HG02870 (cell line): ENCODE measurements at regions not wholly inside any gene's neighbourhood (a gene's known extent, or its start where the extent isn't known, plus 50 kb on each side); places are given as distances from the start of the nearest gene placed in this dataset.

ENCODE experiments used
- ATAC-seq: cut with Tn5 transposase; IDR thresholded peaks from one replicate; pipeline ENCODE4 v1.9.1; 2021; ENCODE audit warnings: mild to moderate bottlenecking, moderate library complexity; ENCODE audit not compliant: unreplicated experiment

- no peak for ATAC-seq
Observed at GRCh38 chr10:78160591-78160990, 126.9 kb downstream of the RPS24 start.

GRCh38 chr10:78162853-78163252, 129.2 kb downstream of the RPS24 start:
- ATAC-seq: no peak

- no peak for ATAC-seq
Observed at GRCh38 chr10:78164702-78165101, 131.0 kb downstream of the RPS24 start.

GRCh38 chr10:78165172-78165571, 131.5 kb downstream of the RPS24 start:
- ATAC-seq: no peak

GRCh38 chr10:78165617-78166016, 132.0 kb downstream of the RPS24 start:
- ATAC-seq: no peak

- ATAC-seq: no peak
Observed at GRCh38 chr10:78166261-78166660, 132.6 kb downstream of the RPS24 start.

GRCh38 chr10:78169214-78169613, 135.6 kb downstream of the RPS24 start:
- ATAC-seq: no peak

- no peak for ATAC-seq
Observed at GRCh38 chr10:78170026-78170475, 136.4 kb downstream of the RPS24 start.

GRCh38 chr10:78171633-78172400, 138.2 kb downstream of the RPS24 start:
- no peak for ATAC-seq

GRCh38 chr10:78173360-78174015, 139.8 kb downstream of the RPS24 start:
- ATAC-seq: no peak

GRCh38 chr10:78175444-78176015, 141.9 kb downstream of the RPS24 start:
- no peak for ATAC-seq

- no peak for ATAC-seq
Observed at GRCh38 chr10:78176320-78177317, 143.0 kb downstream of the RPS24 start.

GRCh38 chr10:78177491-78178185, 144.0 kb downstream of the RPS24 start:
- ATAC-seq: no peak

- ATAC-seq: no peak
Observed at GRCh38 chr10:78178397-78178796, 144.7 kb downstream of the RPS24 start.

- no peak for ATAC-seq
Observed at GRCh38 chr10:78178940-78179339, 145.3 kb downstream of the RPS24 start.

GRCh38 chr10:78179886-78180705, 146.4 kb downstream of the RPS24 start:
- ATAC-seq: no peak

- ATAC-seq: no peak
Observed at GRCh38 chr10:78181381-78182055, 147.9 kb downstream of the RPS24 start.

- ATAC-seq: no peak
Observed at GRCh38 chr10:78182841-78183240, 149.2 kb downstream of the RPS24 start.
